RPMI8226 (cell line): ENCODE measurements at regions not wholly inside any gene's neighbourhood (a gene's known extent, or its start where the extent isn't known, plus 50 kb on each side); places are given as distances from the start of the nearest gene placed in this dataset.
"Not testable (repeated sequence)": the region's sequence is repeated elsewhere in the genome, so short reads cannot be mapped to it uniquely, and the experiment has no call there.

Experiments used
- DNase-seq: peaks from one replicate; pipeline ENCODE4 v3.0.0-alpha.2; 2015

DNA sequence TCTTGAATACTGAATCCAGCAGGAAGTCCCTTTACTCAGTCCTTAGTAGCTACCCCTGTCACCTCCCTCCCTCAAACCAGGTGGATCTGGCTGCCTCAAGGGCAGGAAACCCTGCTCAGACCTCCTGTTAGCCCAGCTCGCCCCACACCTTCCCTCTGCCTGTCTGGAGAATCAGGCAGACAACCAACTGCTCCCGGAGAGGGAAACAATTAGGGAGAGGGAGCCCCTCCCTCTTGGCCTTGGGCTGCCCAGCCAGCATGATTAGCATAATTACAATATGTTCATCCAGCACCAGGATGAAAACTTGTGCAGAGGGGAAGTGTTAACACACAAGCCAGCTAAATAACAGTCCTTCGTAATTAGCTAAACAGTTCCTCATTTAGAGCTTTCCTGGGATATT is 185.5 kb downstream of the C1D start:
- DNase-seq, result no peak

DNA sequence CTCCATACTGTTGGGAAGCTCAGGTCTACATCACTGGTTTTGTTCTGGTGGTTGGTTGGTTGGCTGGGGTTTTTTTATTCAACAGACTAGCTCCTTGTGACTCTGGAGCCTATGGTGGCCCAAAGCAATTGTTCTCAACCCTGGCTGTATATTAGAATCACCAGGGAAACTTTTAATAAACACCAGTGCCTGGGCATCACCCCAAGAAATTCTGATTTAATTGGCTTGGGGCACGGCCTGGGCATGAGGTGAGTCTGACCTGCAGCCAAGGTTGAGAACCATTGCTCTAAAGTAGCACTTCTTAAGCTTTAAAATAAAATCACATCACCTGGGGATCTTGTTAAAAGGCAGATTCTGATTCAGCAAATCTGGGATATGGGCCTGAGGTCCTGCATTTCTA is 184.1 kb downstream of the C1D start:
- no peak for DNase-seq

DNA sequence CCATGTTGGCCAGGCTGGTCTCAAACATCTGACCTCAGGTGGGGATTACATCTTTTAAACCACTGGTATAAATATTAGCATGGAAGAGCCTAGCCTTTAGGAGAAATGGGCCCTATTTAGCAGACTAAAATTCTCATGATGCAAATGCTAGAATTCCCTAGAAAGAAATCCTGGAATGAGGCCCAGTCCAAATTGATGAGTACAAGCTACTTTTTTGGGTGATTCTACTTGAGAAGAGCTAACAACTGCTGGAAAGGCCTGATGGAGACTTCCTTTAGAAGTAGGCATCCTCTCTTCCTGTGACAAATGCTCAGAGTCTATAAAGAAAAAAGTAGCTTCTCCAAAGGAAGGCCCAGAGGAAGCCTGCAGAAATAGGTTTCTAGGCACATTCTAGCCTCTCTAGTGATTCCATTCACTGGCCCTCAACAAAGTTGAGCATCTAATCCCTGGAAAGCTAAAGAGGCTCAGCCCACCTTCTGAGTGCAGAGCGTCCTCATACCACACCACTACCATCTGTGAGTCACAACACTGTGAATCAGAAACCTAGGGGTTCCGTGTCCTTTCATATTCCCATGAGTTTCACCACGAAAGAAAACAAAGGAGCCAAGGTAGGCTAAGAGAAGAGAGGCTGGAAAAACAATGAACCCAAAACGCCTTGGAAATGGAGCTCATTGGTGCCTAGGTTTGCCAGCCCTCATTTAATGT is 183.1 kb downstream of the C1D start:
- no peak for DNase-seq

GRCh38 chr2:67880291-67880761 is 182.5 kb downstream of the C1D start:
- DNase-seq, result no peak

- no peak for DNase-seq
Measured at GRCh38 chr2:67881816-67882215, 181.0 kb downstream of the C1D start.

DNA sequence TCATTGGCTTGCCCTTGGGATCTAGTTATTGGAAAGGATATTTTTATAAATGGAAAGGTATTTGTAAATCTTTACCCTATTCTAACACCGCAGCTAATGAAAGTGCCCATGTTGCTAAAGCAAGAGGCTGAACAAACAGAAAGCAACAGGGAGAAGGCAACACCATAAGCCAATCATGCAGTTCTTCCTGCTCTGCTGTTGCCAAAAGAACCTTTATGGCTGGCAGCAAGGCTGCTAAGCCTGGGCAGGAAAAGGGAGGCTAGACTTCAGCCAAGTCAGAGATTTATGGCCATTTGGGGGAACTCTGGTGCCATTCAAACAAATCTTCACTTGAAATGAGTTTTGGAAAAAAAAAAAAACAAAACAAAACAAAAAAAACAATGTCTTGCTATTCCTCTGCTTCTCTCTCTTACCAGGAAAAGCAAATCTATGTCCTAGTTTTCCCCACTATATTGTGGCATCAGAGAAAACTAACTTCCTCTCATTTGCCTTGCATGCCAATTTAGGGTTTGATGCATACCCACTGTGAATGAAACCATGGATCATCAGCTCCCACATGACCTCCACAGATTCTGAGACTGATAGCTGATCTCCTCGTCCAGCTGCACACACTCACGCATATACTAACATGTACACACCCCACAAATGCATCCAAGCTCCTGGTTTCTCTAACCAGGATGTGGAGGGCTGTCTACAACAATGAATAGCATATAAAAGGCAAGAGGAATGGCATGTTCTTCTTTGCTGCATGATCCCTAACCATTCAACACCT is 179.3 kb downstream of the C1D start:
- DNase-seq, result no peak

DNA sequence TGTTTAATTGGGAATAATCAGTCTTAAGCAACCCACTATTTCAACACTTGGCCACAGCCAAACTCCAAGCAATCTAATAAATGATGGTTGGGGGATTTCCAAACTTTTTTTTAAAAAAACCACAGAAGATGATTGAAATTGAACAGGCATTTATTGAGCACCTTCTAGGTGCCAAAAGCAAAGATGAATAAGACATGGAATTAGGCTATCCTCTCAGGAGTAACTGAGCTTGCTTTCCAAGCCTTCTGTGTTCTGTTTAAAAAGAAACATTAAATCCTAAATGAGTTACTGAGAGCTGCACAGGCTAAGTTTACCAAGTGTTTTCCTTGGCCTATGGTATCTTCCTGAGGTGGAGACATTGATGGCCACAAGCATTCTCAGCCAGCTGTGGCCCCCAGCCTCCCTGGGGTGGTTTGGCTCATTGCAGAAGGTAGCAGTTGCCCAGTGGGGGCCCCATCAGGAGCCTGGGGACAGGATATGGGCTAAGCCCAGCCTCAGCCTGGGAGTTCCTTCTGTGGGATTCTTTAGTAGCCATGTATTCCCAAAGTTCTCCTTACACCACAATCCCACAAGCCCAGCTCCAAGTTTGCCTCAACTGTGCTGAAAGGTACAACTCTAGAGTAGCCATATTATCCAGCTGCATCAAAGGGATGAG is 174.3 kb downstream of the C1D start:
- DNase-seq, result no peak

GRCh38 chr2:67889056-67889455 is 173.7 kb downstream of the C1D start:
- no peak for DNase-seq

GRCh38 chr2:67891642-67892041 is 171.2 kb downstream of the C1D start:
- DNase-seq, result no peak

DNA sequence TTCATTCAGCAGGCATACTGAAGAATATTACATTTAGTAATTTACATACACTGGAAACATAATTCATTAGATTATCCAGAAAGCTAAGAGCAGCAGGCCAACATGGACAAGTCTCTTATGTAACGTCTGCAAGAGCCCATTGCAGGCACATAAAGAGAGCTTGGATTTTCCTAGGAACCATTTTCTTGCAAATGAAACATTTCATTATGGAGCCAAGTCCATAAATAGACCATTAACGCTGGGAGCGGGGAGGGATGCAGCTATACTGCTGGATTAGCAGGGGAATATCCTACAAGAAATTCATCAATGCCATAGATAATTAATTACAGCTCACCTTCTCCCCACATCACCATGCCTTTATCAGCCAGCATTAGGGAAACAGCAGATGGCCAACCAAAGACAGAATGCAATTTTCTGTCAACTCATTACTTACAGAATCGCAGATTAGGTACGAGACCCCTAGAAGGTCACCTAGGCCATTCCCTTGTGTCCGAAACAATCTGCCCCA is 170.4 kb downstream of the C1D start:
- no peak for DNase-seq

DNA sequence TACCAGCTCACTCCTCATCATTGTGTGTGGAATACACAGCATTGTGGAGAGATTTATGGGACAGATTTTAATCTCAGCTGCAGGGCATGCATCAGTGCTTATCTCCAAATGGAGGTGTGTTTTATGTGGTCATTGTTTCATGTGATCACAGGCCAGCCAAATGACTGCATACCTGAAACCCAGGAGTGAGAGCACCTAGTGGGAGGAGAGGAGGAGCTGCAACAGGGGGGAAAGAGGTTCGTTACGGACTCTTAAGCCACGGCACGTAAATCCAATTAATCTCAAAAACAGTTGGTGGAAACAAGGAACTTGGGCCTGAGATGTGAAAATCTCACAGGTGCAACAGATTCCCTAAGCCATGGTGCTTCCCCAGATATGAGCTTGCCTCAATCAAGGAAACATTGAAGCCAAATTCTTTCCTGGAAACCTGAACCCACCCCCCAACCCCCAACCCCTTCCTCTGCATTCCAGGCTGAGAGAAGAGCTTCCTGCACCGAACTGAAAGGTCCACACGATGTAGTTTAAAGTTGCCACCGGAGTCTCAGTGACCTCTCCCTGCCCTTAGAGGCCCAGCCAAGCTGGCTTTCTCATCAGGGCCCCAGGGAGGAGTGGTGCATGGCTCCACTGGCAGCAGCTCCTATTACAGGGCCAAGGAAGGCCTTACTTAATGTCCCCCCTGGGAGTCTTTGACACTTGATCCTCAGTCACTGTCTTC is 167.4 kb downstream of the C1D start:
- no peak for DNase-seq

DNA sequence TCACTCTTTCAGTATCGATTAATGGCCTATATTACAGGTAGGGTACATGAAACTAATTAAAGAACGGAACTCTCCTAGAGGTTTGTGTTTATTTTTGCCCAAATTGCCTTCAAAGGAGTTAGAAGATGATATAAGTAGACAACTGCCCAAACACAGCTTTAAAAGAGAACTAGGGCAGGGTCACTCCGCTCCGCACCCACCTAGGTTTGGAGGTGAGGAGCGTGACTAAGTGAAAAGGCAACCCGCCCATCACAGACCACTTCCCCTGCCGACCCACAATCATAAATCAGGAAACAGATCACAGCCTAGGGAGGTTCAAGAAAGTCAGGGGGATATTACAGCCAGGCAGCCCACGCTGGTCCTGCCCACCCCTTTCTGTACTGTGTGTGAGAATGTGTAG is 166.7 kb downstream of the C1D start:
- no peak for DNase-seq

GRCh38 chr2:67896476-67896875 is 166.3 kb downstream of the C1D start:
- no peak for DNase-seq

GRCh38 chr2:67898595-67898994 is 164.2 kb downstream of the C1D start:
- DNase-seq, result no peak

GRCh38 chr2:67899187-67899586 is 163.6 kb downstream of the C1D start:
- no peak for DNase-seq

GRCh38 chr2:67900826-67901225 is 162.0 kb downstream of the C1D start:
- no peak for DNase-seq

- no peak for DNase-seq
Measured at GRCh38 chr2:67904566-67904965, 158.2 kb downstream of the C1D start.

DNA sequence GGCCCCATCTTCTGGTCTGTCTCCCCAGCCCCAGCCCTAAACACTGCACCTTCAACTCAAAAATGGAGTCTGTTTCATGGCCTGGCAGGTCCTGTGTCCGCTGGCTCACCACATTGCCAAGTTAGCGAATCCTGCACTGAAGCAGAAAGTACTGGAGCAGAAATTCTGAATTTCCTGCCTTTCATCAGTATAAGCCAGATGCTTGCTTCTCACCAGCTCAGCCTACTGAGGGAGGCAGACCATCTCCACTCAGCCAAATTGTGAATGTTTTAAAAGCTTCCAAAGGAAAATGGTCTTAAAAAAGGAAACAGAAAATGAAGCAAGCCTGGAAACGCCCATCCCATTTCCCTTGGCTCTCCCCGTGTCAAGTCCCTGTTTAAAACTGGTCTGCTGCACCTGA is 157.8 kb downstream of the C1D start:
- DNase-seq, result no peak

DNA sequence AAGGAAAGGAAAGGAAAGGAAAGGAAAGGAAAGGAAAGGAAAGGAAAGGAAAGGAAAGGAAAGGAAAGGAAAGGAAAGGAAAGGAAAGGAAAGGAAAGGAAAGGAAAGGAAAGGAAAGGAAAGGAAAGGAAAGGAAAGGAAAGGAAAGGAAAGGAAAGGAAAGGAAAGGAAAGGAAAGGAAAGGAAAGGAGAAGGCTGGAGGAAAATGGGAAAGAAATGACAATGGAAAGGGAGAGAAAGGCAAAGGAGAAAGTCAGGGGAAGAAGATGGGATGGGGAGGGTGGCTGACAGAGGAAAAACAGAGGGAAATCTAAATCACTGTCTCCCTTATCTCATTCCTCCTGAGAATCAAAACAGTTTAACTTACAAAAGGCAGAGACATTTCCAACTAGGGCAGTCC is 156.3 kb downstream of the C1D start:
- DNase-seq, result not testable (repeated sequence)

DNA sequence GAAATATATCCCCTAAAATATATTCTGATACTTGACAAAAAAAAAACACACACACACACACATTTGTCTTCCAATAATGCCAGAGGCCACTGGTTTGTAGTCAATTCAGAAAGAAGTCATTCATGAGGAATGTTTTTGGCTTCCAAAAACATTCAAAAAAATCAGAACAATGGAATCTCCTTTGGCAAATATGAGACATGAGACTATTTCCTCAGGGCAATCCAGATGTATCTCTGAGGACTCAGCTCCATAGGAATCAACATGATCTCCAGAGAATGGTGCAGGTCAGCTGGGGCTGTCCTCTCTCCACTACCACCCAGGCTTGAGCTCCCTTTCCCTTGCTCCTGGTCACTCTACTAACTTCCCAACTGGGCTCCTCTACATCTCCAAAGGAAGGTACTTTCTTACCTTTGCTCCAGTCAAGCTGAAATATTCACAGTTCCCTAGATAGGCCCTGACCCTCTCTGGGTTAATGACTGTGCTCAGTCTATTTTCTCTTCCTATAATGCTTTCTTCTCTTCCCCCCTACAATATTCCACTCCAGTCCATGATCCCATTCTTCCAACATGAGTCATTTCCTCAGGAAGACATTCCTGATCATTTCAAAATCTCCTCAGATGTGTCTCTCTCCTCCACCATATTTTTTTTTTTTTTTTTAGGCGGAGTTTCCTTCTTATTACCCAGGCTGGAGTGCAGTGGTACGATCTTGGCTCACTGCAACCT is 145.3 kb downstream of the C1D start:
- no peak for DNase-seq

DNA sequence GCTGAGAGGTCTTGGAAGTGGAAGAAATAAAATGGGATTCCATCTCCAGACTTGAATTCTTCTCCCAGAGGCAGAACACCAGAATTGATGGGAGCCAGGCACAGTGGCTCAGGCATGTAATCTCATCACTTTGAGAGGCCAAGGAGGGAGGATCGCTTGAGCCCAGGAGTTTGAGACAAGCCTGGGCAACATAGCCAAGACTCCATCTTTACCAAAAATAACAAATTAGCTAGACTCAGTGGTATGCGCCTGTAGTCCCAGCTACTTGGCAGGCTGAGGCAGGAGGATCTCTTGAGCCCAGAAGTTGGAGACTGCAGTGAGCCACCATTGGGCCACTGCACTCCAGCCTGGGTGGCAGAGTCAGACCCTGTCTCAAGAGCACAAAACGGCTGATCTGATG is 144.3 kb downstream of the C1D start:
- DNase-seq, result no peak

DNA sequence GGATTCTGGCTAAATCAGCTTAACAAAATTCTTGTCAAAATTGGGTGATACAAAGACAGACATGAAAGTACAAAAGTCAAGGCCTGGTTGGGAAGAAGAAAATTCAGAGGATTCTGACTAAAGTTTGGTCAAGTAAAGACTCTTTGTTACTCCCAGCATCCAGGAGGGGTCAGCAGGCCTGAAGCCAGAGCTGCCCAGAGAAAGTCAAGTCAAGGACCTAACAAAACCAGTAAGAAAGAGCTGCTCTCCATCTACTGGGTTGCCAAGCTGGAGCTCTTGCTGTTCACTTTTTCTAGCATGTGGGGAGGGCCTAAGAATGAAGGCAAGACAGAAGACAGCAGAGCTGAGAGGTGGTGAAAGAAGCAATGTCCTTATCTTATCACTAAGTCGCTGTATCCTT is 143.3 kb downstream of the C1D start:
- no peak for DNase-seq
